Ascending aorta (tissue), 2 donors: ENCODE measurements at regions not wholly inside any gene's neighbourhood (a gene's known extent, or its start where the extent isn't known, plus 50 kb on each side); places are given as distances from the start of the nearest gene placed in this dataset.

Experiments
- DNase-seq, 2 donors: peaks; one replicate each; pipeline ENCODE4 v3.0.0-alpha.2; 2019; ENCODE audit warnings: low spot score in 2 of 2
- H3K27ac ChIP-seq, 2 donors: fragments of 200-600 bp; sonication (generic); one replicate each; pipeline ENCODE4 v1.5.1; 2016 to 2017; ENCODE audit warnings: mild to moderate bottlenecking in 1 of 2
- H3K27me3 ChIP-seq: fragments of 200-600 bp; sonication (generic); one replicate; pipeline ENCODE4 v1.5.1; 2017
- H3K36me3 ChIP-seq, 2 donors: fragments of 200-600 bp; sonication (generic); one replicate each; pipeline ENCODE4 v1.5.1; 2016
- H3K4me1 ChIP-seq, 2 donors: fragments of 200-600 bp; sonication (generic); one replicate each; pipeline ENCODE4 v1.5.1; 2016 to 2017; ENCODE audit warnings: mild to moderate bottlenecking in 1 of 2
- H3K4me3 ChIP-seq, 2 donors: fragments of 200-600 bp; sonication (generic); one replicate each; pipeline ENCODE4 v1.5.1; 2016 to 2017; ENCODE audit warnings: mild to moderate bottlenecking in 1 of 2
- H3K9me3 ChIP-seq, 2 donors: fragments of 200-600 bp; sonication (generic); one replicate each; pipeline ENCODE4 v1.5.1; 2016
- intact Hi-C: fragments of 100-400 bp; cut with DNase I; formaldehyde crosslinking; loops from one replicate; pipeline ENCODE4 v1.15.1; 2023
- TF ChIP-seq, protein P1 (sequence below), 3 experiments: fragments of 200-600 bp in 2 of 3; fragments of 450-650 bp in 1 of 3; sonication (generic) in 2 of 3; IDR thresholded peaks; one replicate each; pipeline ENCODE4 v1.5.1; 2016 to 2019; ENCODE audit warnings: antibody characterized with exemption in 3 of 3, mild to moderate bottlenecking in 1 of 3, moderate library complexity in 1 of 3

DNA sequence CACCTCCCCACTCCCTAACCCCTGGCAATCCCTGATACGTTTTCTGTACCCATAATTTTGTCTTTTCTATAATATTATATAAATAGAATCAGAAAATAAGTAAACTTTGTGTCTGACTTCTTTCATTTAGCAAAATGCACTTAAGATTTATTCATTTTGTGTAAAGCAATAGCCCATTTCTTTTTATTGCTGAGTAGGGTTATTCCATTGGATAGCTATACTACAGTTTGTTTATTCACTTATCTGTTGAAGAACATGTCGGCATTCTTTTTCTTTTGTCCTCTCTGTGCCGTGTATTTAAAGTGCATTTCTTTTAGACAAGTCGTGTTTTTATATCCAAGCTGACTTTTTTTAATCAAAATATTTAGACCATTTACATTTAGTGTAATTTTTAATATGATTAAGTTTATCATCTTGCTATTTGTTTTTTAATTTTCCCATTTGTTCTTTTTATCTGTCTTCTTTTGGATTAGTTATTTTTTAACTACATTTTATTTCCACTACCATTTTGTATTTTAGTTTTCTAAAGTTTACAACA, 176.4 kb upstream of the TSHZ3 start:
- no peak overlapping the region for H3K4me3 ChIP-seq
- TF ChIP-seq, protein P1, sequence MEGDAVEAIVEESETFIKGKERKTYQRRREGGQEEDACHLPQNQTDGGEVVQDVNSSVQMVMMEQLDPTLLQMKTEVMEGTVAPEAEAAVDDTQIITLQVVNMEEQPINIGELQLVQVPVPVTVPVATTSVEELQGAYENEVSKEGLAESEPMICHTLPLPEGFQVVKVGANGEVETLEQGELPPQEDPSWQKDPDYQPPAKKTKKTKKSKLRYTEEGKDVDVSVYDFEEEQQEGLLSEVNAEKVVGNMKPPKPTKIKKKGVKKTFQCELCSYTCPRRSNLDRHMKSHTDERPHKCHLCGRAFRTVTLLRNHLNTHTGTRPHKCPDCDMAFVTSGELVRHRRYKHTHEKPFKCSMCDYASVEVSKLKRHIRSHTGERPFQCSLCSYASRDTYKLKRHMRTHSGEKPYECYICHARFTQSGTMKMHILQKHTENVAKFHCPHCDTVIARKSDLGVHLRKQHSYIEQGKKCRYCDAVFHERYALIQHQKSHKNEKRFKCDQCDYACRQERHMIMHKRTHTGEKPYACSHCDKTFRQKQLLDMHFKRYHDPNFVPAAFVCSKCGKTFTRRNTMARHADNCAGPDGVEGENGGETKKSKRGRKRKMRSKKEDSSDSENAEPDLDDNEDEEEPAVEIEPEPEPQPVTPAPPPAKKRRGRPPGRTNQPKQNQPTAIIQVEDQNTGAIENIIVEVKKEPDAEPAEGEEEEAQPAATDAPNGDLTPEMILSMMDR (IDR thresholded peaks at IDR 0.05) = no peak
- peaks cover 3 to 7% of the 10 kb centered on the region in 2 donors for H3K9me3 ChIP-seq
- no peaks in the 10 kb centered on the region for H3K27me3 ChIP-seq
- intact Hi-C loops = no loop called here
- H3K36me3 ChIP-seq = no peaks in the 10 kb centered on the region
- H3K4me1 ChIP-seq = no peaks in the 10 kb centered on the region
- H3K27ac ChIP-seq = no peak overlapping the region
- DNase-seq = no peak

DNA sequence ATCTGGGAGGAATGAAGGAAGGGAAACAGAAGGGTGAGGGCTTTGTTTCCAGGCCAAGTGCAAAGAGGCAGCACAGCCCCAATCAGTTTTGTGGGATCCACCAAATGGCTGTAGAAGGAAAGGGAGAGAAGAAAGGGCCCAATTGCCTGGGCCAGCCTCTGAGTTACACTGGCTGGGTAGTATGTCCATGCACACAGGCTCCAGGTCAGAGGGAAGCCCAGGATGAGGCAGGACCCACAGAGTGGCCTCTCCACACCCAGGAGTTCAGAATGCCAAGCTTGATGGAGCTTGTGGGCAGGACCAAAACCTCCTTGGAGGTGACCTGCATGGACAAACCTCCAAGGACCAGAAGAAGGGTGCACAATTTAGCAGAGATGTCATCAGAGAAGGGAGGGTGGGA, 178.2 kb upstream of the TSHZ3 start:
- H3K9me3 ChIP-seq = peaks cover 3 to 7% of the 10 kb centered on the region in 2 donors
- DNase-seq = no peak
- TF ChIP-seq, protein P1 (IDR thresholded peaks at IDR 0.05) = no peak
- intact Hi-C loops = no loop called here
- no peaks in the 10 kb centered on the region for H3K36me3 ChIP-seq
- no peak overlapping the region for H3K27ac ChIP-seq
- no peak overlapping the region for H3K4me3 ChIP-seq
- no peaks in the 10 kb centered on the region for H3K27me3 ChIP-seq
- H3K4me1 ChIP-seq = no peaks in the 10 kb centered on the region

- no peak overlapping the region for H3K27ac ChIP-seq
- H3K4me3 ChIP-seq = no peak overlapping the region
- peaks cover 3 to 7% of the 10 kb centered on the region in 2 donors for H3K9me3 ChIP-seq
- intact Hi-C loops = no loop called here
- no peaks in the 10 kb centered on the region for H3K4me1 ChIP-seq
- TF ChIP-seq, protein P1 (IDR thresholded peaks at IDR 0.05) = no peak
- DNase-seq = no peak
- H3K36me3 ChIP-seq = no peaks in the 10 kb centered on the region
- no peaks in the 10 kb centered on the region for H3K27me3 ChIP-seq
Observed at GRCh38 chr19:31528261-31528660, 179.0 kb upstream of the TSHZ3 start.

DNA sequence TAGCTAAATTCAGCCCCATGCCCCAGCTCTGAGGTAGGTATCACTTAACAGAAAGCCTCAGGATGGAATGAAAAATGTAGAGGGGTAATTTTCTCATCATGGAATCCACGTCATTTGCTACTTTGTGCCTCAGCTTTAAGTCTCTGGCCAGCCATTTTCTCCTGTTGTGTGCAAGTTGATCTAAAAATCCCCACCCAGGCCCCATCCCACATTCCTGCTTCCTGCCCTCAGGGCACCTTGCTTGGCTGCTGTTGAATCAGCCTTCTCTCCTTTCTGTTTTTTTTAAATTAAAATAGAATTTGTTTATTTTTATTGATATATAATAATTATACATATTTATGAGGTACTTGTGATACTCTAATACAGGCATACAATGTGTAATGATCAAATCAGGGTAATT, 179.9 kb upstream of the TSHZ3 start:
- H3K4me1 ChIP-seq = no peaks in the 10 kb centered on the region
- peaks cover 3 to 7% of the 10 kb centered on the region in 2 donors for H3K9me3 ChIP-seq
- no peaks in the 10 kb centered on the region for H3K36me3 ChIP-seq
- intact Hi-C loops = no loop called here
- no peak for DNase-seq
- no peak overlapping the region for H3K27ac ChIP-seq
- H3K4me3 ChIP-seq = no peak overlapping the region
- no peaks in the 10 kb centered on the region for H3K27me3 ChIP-seq
- TF ChIP-seq, protein P1 (IDR thresholded peaks at IDR 0.05) = no peak

- Histone ChIP-seq H3K4me3 (no peak overlapping the region), H3K27me3 (no peaks in the 10 kb centered on the region), H3K9me3 (peaks cover 0 to 7% of the 10 kb centered on the region in 2 donors), H3K36me3 (no peaks in the 10 kb centered on the region), H3K27ac (no peak overlapping the region), H3K4me1 (no peaks in the 10 kb centered on the region)
- no peak for DNase-seq
- TF ChIP-seq, protein P1 (IDR thresholded peaks at IDR 0.05) = no peak
- intact Hi-C loops = no loop called here
Observed at GRCh38 chr19:31530781-31531180, 181.5 kb upstream of the TSHZ3 start.

GRCh38 chr19:31531326-31531725, 182.1 kb upstream of the TSHZ3 start:
- TF ChIP-seq, protein P1 (IDR thresholded peaks at IDR 0.05) = no peak
- Histone ChIP-seq H3K9me3 (peaks cover 0 to 2% of the 10 kb centered on the region in 2 donors), H3K36me3 (no peaks in the 10 kb centered on the region), H3K27ac (no peak overlapping the region), H3K27me3 (no peaks in the 10 kb centered on the region), H3K4me3 (no peak overlapping the region), H3K4me1 (no peaks in the 10 kb centered on the region)
- intact Hi-C loops = no loop called here
- no peak for DNase-seq
